MM.1S (cell line): ENCODE measurements at regions not wholly inside any gene's neighbourhood (a gene's known extent, or its start where the extent isn't known, plus 50 kb on each side); places are given as distances from the start of the nearest gene placed in this dataset.

Source experiments
- DNase-seq: peaks from one replicate; pipeline ENCODE4 v3.0.0-alpha.2; 2015
- H2AFZ ChIP-seq: fragments of 300-600 bp; sonication (generic); 2 replicates; pipeline ENCODE4 v1.6.0; 2016; ENCODE audit warnings: antibody characterized with exemption, low read length
- H3F3A ChIP-seq: fragments of 300-600 bp; sonication (generic); 2 replicates; pipeline ENCODE4 v1.6.1; 2016; ENCODE audit warnings: mild to moderate bottlenecking, antibody characterized with exemption, low read length, moderate library complexity, mixed read lengths; ENCODE audit not compliant: insufficient read depth
- H3K27ac ChIP-seq: fragments of 300-600 bp; sonication (generic); 2 replicates; pipeline ENCODE4 v1.5.1; 2016; ENCODE audit warnings: mild to moderate bottlenecking, low read length
- H3K27me3 ChIP-seq: fragments of 300-600 bp; sonication (generic); replicated peaks from 2 replicates; pipeline ENCODE4 v1.6.0; 2016; ENCODE audit warnings: low read length; ENCODE audit not compliant: insufficient read depth
- H3K36me3 ChIP-seq: fragments of 300-600 bp; sonication (generic); replicated peaks from 2 replicates; pipeline ENCODE4 v1.6.1; 2016; ENCODE audit warnings: mild to moderate bottlenecking, low read length, mixed read lengths; ENCODE audit not compliant: insufficient read depth
- H3K4me1 ChIP-seq: fragments of 300-600 bp; sonication (generic); 2 replicates; pipeline ENCODE4 v1.6.1; 2016; ENCODE audit warnings: low read length, mixed read lengths
- H3K4me2 ChIP-seq: fragments of 300-600 bp; sonication (generic); 2 replicates; pipeline ENCODE4 v1.6.0; 2016; ENCODE audit warnings: low read depth, low read length
- H3K4me3 ChIP-seq: fragments of 300-600 bp; sonication (generic); 2 replicates; pipeline ENCODE4 v1.5.1; 2016; ENCODE audit warnings: low read length, mixed read lengths
- H3K79me2 ChIP-seq: fragments of 300-600 bp; sonication (generic); 2 replicates; pipeline ENCODE4 v1.6.1; 2016; ENCODE audit warnings: mixed run types, low read length, mixed read lengths
- H3K9ac ChIP-seq: fragments of 300-600 bp; sonication (generic); 2 replicates; pipeline ENCODE4 v1.6.1; 2016; ENCODE audit warnings: low read length, mixed read lengths
- H3K9me2 ChIP-seq: fragments of 300-600 bp; sonication (generic); replicated peaks from 2 replicates; pipeline ENCODE4 v1.6.1; 2016; ENCODE audit warnings: mild to moderate bottlenecking, low read length, mixed read lengths; ENCODE audit not compliant: insufficient read depth
- H3K9me3 ChIP-seq: fragments of 300-600 bp; sonication (generic); replicated peaks from 2 replicates; pipeline ENCODE4 v1.6.1; 2016; ENCODE audit warnings: mild to moderate bottlenecking, low read length, mixed read lengths; ENCODE audit not compliant: insufficient read depth
- H4K20me1 ChIP-seq: fragments of 300-600 bp; sonication (generic); 2 replicates; pipeline ENCODE4 v1.6.1; 2016; ENCODE audit warnings: mild to moderate bottlenecking, low read length, moderate library complexity, mixed read lengths; ENCODE audit not compliant: insufficient read depth
- CTCF ChIP-seq: fragments of 300-600 bp; sonication (generic); IDR thresholded peaks from 2 replicates; pipeline ENCODE4 v1.5.1; 2016; ENCODE audit warnings: antibody characterized with exemption, low read length, mixed read lengths
- EZH2 ChIP-seq: fragments of 300-600 bp; sonication (generic); optimal IDR thresholded peaks from 2 replicates; pipeline ENCODE3; 2017; ENCODE audit warnings: low read depth, mild to moderate bottlenecking, antibody characterized with exemption, low read length, mixed read lengths
- EZH2phosphoT487 ChIP-seq: fragments of 300-600 bp; sonication (generic); IDR thresholded peaks from 2 replicates; pipeline ENCODE4 v1.6.1; 2018; ENCODE audit warnings: antibody characterized with exemption, low read length

- H3K4me2 ChIP-seq, result no peak overlapping the region
- DNase-seq, result no peak
- H3K9ac ChIP-seq, result no peak overlapping the region
- H3K4me1 ChIP-seq, result no peaks in the 10 kb centered on the region
- no peaks in the 10 kb centered on the region for H3K9me3 ChIP-seq
- no peak overlapping the region for H3K4me3 ChIP-seq
- no peaks in the 10 kb centered on the region for H3K36me3 ChIP-seq
- no peaks in the 10 kb centered on the region for H3K9me2 ChIP-seq
- no peaks in the 10 kb centered on the region for H3K27me3 ChIP-seq
- TF ChIP-seq CTCF, result no peak
- no peak for TF ChIP-seq EZH2phosphoT487
- TF ChIP-seq EZH2, result no peak
- H2AFZ ChIP-seq, result no peak overlapping the region
- H3K27ac ChIP-seq, result no peak overlapping the region
- H3F3A ChIP-seq, result no peaks in the 10 kb centered on the region
- no peaks in the 10 kb centered on the region for H4K20me1 ChIP-seq
- no peaks in the 10 kb centered on the region for H3K79me2 ChIP-seq
Observed at GRCh38 chr1:94617134-94617805, 75.7 kb upstream of the F3 start.

GRCh38 chr1:94616506-94616905 is 74.9 kb upstream of the F3 start:
- H3K36me3 ChIP-seq, result no peaks in the 10 kb centered on the region
- no peaks in the 10 kb centered on the region for H4K20me1 ChIP-seq
- no peaks in the 10 kb centered on the region for H3K27me3 ChIP-seq
- no peaks in the 10 kb centered on the region for H3K9me3 ChIP-seq
- H3K4me3 ChIP-seq, result no peak overlapping the region
- no peaks in the 10 kb centered on the region for H3K4me1 ChIP-seq
- no peaks in the 10 kb centered on the region for H3F3A ChIP-seq
- no peak overlapping the region for H3K9ac ChIP-seq
- no peaks in the 10 kb centered on the region for H3K9me2 ChIP-seq
- H3K27ac ChIP-seq, result no peak overlapping the region
- no peaks in the 10 kb centered on the region for H3K79me2 ChIP-seq
- H3K4me2 ChIP-seq, result no peak overlapping the region
- DNase-seq, result no peak
- TF ChIP-seq EZH2 (no peak), EZH2phosphoT487 (no peak), CTCF (no peak)
- no peak overlapping the region for H2AFZ ChIP-seq

- TF ChIP-seq EZH2, result no peak
- no peak for TF ChIP-seq EZH2phosphoT487
- TF ChIP-seq CTCF, result no peak
- H2AFZ ChIP-seq, result no peak overlapping the region
- H3K4me2 ChIP-seq, result no peak overlapping the region
- no peaks in the 10 kb centered on the region for H3K27me3 ChIP-seq
- H3K4me1 ChIP-seq, result no peaks in the 10 kb centered on the region
- H3K4me3 ChIP-seq, result no peak overlapping the region
- no peaks in the 10 kb centered on the region for H3K9me2 ChIP-seq
- H4K20me1 ChIP-seq, result no peaks in the 10 kb centered on the region
- H3K9ac ChIP-seq, result no peak overlapping the region
- H3K27ac ChIP-seq, result no peak overlapping the region
- no peaks in the 10 kb centered on the region for H3F3A ChIP-seq
- H3K9me3 ChIP-seq, result no peaks in the 10 kb centered on the region
- no peaks in the 10 kb centered on the region for H3K36me3 ChIP-seq
- H3K79me2 ChIP-seq, result no peaks in the 10 kb centered on the region
- DNase-seq, result no peak
Observed at GRCh38 chr1:94614996-94615395, 73.4 kb upstream of the F3 start.
